K562 (cell line): ENCODE measurements at regions not wholly inside any gene's neighbourhood (a gene's known extent, or its start where the extent isn't known, plus 50 kb on each side); places are given as distances from the start of the nearest gene placed in this dataset.
A peak's percentile ranks its signal among the peaks of the same experiment; 100 is the strongest.

Experiments
- FOXP4 ChIP-seq: sonication (generic); formaldehyde crosslinking; IDR thresholded peaks from 2 replicates; pipeline ENCODE4 v1.8.0; 2022; ENCODE audit warnings: mild to moderate bottlenecking, missing genetic modification reagents, borderline replicate concordance
- GATAD2A ChIP-seq: fragments of 450-650 bp; IDR thresholded peaks from 2 replicates; pipeline ENCODE4 v1.6.1; 2017
- GTF2B ChIP-seq: IDR thresholded peaks from 2 replicates; pipeline ENCODE4 v1.6.1; 2011; ENCODE audit not compliant: insufficient read length; ENCODE audit errors: extremely low read depth
- HNRNPH1 ChIP-seq: fragments of 200-400 bp; formaldehyde crosslinking; optimal IDR thresholded peaks from 2 replicates; pipeline ENCODE3; 2017; ENCODE audit warnings: low read depth, mild to moderate bottlenecking, low read length, moderate library complexity
- JUND ChIP-seq, 2 experiments: IDR thresholded peaks; 2 replicates in 1 of 2; 3 replicates in 1 of 2; pipeline ENCODE4 v1.6.1; 2011; ENCODE audit warnings: borderline replicate concordance in 2 of 2, low read depth in 2 of 2, low read length in 2 of 2, improper control_type of control experiment in 1 of 2, missing biosample characterization in 1 of 2, missing genetic modification characterization in 1 of 2, missing genetic modification reagents in 1 of 2
- MAZ ChIP-seq, 2 experiments: fragments of 450-650 bp in 1 of 2; sonication (generic) in 1 of 2; formaldehyde crosslinking; IDR thresholded peaks in 1 of 2; conservative IDR thresholded peaks in 1 of 2; 2 replicates each; pipeline versions ENCODE4 v1.4.0 to v1.5.0; 2020; ENCODE audit warnings: mild to moderate bottlenecking in 1 of 2, missing genetic modification reagents in 1 of 2
- MTA2 ChIP-seq: fragments of 450-650 bp; IDR thresholded peaks from 2 replicates; pipeline ENCODE4 v1.6.1; 2016; ENCODE audit warnings: low read depth
- PHB2 ChIP-seq: fragments of 450-650 bp; IDR thresholded peaks from 2 replicates; pipeline ENCODE4 v1.6.1; 2017; ENCODE audit warnings: low read depth
- PRDM10 ChIP-seq: fragments of 450-650 bp; IDR thresholded peaks from 2 replicates; pipeline ENCODE4 v1.6.1; 2018; ENCODE audit not compliant: partially characterized antibody
- TRIM24 ChIP-seq, 2 experiments: fragments of 450-650 bp; IDR thresholded peaks; 2 replicates each; pipeline ENCODE4 v1.6.1; 2016
- ZFP36 ChIP-seq: fragments of 150-350 bp; IDR thresholded peaks from 2 replicates; pipeline ENCODE4 v1.6.1; 2018; ENCODE audit warnings: low read length, low read depth; ENCODE audit not compliant: partially characterized antibody
- ZNF408 ChIP-seq: fragments of 250-450 bp; sonication (Bioruptor Pico); IDR thresholded peaks from 2 replicates; pipeline ENCODE4 v1.4.0; 2020; ENCODE audit warnings: low read depth, mild to moderate bottlenecking, moderate library complexity
- ZNF766 ChIP-seq: fragments of 200-800 bp; sonication (Bioruptor generic); conservative IDR thresholded peaks from 2 replicates; pipeline ENCODE4 v1.6.1; 2016; ENCODE audit warnings: missing genetic modification characterization, missing compliant biosample characterization

- TF ChIP-seq FOXP4 (CRISPR knock-in tag) (no peak), GTF2B (no peak), GATAD2A (no peak), ZNF766 (no peak), ZFP36 (no peak), MAZ (CRISPR knock-in tag; conservative IDR thresholded peaks at IDR 0.05 in 1 of 2, IDR thresholded peaks at IDR 0.05 in 1 of 2) (no peak), MTA2 (no peak), ZNF408 (CRISPR knock-in tag) (no peak), PRDM10 (no peak), TRIM24 (IDR thresholded peaks at IDR 0.05) (0 out of 4 replicates have a peak, but pooled peaks of 1 of the 2 experiments have one; percentile 29), PHB2 (no peak), JUND (IDR thresholded peaks at IDR 0.05; ENCODE audit: borderline replicate concordance, low read depth, low read length) (no peak), JUND (tag; IDR thresholded peaks at IDR 0.05; ENCODE audit: borderline replicate concordance, low read depth, low read length) (no peak), HNRNPH1 (no peak)
Measured at GRCh38 chr7:12995912-12996469, 308.6 kb downstream of the ARL4A start (continued).
